ENCODE measurements at regions not wholly inside any gene's neighbourhood (a gene's known extent, or its start where the extent isn't known, plus 50 kb on each side); places are given as distances from the start of the nearest gene placed in this dataset.

DNA sequence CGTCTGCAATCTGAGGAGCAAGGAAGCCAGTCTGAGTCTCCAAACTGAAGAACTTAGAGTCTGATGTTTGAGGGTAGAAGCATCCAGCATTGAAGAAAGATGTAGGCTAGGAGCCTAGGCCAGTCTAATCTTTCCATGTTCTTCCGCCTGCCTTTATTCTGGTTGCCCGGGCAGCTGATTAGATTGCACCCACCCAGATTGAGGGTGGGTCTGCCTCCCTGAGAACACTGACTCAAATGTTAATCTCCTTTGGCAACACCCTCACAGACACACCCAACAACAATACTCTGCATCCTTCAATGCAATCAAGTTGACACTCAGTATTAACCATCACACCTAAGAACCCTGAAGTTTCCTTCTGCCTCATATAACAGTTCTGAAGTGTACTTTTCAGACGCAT lies 350.1 kb downstream of the RFPL4B start:
- H3K4me3 ChIP-seq (ENCODE audit: low read depth, low read length, poor library complexity, severe bottlenecking): no peak overlapping the region
- H3K27me3 ChIP-seq (ENCODE audit: insufficient read depth, low read length): no peaks in the 10 kb centered on the region
- H3K9ac ChIP-seq (ENCODE audit: low read length): no peak overlapping the region
- H3K9me2 ChIP-seq (ENCODE audit: low read depth, low read length): no peaks in the 10 kb centered on the region
- H4K20me1 ChIP-seq (ENCODE audit: insufficient read depth, low read length): no peaks in the 10 kb centered on the region
- TF ChIP-seq EZH2 (IDR thresholded peaks at IDR 0.05; ENCODE audit: borderline replicate concordance, low read length): no peak
- TF ChIP-seq, protein P1, sequence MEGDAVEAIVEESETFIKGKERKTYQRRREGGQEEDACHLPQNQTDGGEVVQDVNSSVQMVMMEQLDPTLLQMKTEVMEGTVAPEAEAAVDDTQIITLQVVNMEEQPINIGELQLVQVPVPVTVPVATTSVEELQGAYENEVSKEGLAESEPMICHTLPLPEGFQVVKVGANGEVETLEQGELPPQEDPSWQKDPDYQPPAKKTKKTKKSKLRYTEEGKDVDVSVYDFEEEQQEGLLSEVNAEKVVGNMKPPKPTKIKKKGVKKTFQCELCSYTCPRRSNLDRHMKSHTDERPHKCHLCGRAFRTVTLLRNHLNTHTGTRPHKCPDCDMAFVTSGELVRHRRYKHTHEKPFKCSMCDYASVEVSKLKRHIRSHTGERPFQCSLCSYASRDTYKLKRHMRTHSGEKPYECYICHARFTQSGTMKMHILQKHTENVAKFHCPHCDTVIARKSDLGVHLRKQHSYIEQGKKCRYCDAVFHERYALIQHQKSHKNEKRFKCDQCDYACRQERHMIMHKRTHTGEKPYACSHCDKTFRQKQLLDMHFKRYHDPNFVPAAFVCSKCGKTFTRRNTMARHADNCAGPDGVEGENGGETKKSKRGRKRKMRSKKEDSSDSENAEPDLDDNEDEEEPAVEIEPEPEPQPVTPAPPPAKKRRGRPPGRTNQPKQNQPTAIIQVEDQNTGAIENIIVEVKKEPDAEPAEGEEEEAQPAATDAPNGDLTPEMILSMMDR (IDR thresholded peaks at IDR 0.05; ENCODE audit: low read length): no peak
- no peaks in the 10 kb centered on the region for H3K9me3 ChIP-seq (ENCODE audit: low read length)
- H3K36me3 ChIP-seq (ENCODE audit: insufficient read depth, low read length): no peaks in the 10 kb centered on the region
- H3K79me2 ChIP-seq (ENCODE audit: insufficient read depth, low read length): no peaks in the 10 kb centered on the region
- H2AFZ ChIP-seq (ENCODE audit: low read length): no peak overlapping the region
- no peak overlapping the region for H3K4me2 ChIP-seq (ENCODE audit: low read length)
- H3F3A ChIP-seq (ENCODE audit: insufficient read depth, low read length): no peaks in the 10 kb centered on the region
- H3K4me1 ChIP-seq (ENCODE audit: insufficient read depth, low read length, severe bottlenecking): no peaks in the 10 kb centered on the region
- H3K27ac ChIP-seq (ENCODE audit: low read depth, low read length, poor library complexity, severe bottlenecking): no peak overlapping the region

DNA sequence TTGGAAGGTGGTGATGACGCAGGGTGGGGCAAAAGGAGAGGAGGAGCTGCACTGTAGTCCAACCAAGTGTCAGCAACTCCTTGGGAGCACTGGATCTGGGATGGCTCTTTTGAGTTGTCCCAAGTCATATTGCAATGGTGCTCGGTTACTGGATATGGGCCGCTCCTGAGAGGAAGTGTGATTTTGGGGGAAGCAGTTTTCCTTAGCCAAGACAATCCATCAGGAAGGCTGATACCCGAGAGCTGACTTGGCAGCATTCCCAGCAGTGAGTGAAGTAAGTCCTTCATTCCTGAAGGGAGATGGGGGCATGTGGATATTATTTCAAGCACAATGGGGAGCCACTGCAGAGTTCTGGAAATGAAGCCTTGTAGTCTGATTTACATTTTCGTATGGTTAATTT lies 354.1 kb downstream of the RFPL4B start:
- Histone ChIP-seq H3K4me1 (ENCODE audit: insufficient read depth, low read length, severe bottlenecking) (no peaks in the 10 kb centered on the region), H3K9me3 (ENCODE audit: low read length) (no peaks in the 10 kb centered on the region), H3K9ac (ENCODE audit: low read length) (no peak overlapping the region), H3F3A (ENCODE audit: insufficient read depth, low read length) (no peaks in the 10 kb centered on the region), H3K27ac (ENCODE audit: low read depth, low read length, poor library complexity, severe bottlenecking) (no peak overlapping the region), H4K20me1 (ENCODE audit: insufficient read depth, low read length) (no peaks in the 10 kb centered on the region), H3K4me2 (ENCODE audit: low read length) (no peak overlapping the region), H3K79me2 (ENCODE audit: insufficient read depth, low read length) (no peaks in the 10 kb centered on the region), H2AFZ (ENCODE audit: low read length) (no peak overlapping the region), H3K27me3 (ENCODE audit: insufficient read depth, low read length) (no peaks in the 10 kb centered on the region), H3K36me3 (ENCODE audit: insufficient read depth, low read length) (no peaks in the 10 kb centered on the region), H3K9me2 (ENCODE audit: low read depth, low read length) (no peaks in the 10 kb centered on the region), H3K4me3 (ENCODE audit: low read depth, low read length, poor library complexity, severe bottlenecking) (no peak overlapping the region)
- TF ChIP-seq EZH2 (IDR thresholded peaks at IDR 0.05; ENCODE audit: borderline replicate concordance, low read length): no peak
- TF ChIP-seq, protein P1 (IDR thresholded peaks at IDR 0.05; ENCODE audit: low read length): no peak

DNA sequence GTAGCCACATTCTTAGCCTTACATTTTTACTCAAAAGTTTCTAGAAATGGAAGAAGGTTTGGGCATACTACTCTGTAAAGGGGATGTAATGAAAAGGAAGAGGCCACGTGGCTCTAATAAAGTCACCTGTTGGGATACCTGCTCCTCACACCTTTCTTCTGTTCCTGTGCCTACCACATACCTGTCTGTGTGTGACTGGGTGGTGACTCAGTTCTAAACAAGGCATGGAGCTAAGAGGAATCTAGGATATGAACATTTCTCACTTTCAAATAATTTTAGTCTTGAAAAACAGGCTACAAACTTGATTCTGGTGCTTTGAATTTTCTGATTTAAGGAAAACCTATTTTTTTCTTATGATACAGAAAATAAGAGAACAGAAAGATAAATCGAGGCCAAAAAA lies 363.6 kb downstream of the RFPL4B start:
- Histone ChIP-seq H3K27ac (ENCODE audit: low read depth, low read length, poor library complexity, severe bottlenecking) (no peak overlapping the region), H3K4me1 (ENCODE audit: insufficient read depth, low read length, severe bottlenecking) (no peaks in the 10 kb centered on the region), H3K4me3 (ENCODE audit: low read depth, low read length, poor library complexity, severe bottlenecking) (no peak overlapping the region), H3K9me2 (ENCODE audit: low read depth, low read length) (no peaks in the 10 kb centered on the region), H3K9ac (ENCODE audit: low read length) (no peak overlapping the region), H3F3A (ENCODE audit: insufficient read depth, low read length) (no peaks in the 10 kb centered on the region), H3K9me3 (ENCODE audit: low read length) (no peaks in the 10 kb centered on the region), H3K4me2 (ENCODE audit: low read length) (no peak overlapping the region), H3K27me3 (ENCODE audit: insufficient read depth, low read length) (no peaks in the 10 kb centered on the region), H3K79me2 (ENCODE audit: insufficient read depth, low read length) (no peaks in the 10 kb centered on the region), H2AFZ (ENCODE audit: low read length) (no peak overlapping the region), H3K36me3 (ENCODE audit: insufficient read depth, low read length) (no peaks in the 10 kb centered on the region), H4K20me1 (ENCODE audit: insufficient read depth, low read length) (no peaks in the 10 kb centered on the region)
- no peak for TF ChIP-seq EZH2 (IDR thresholded peaks at IDR 0.05; ENCODE audit: borderline replicate concordance, low read length)
- TF ChIP-seq, protein P1 (IDR thresholded peaks at IDR 0.05; ENCODE audit: low read length): no peak
